Right lobe of liver (tissue), 4 donors: ENCODE measurements at regions not wholly inside any gene's neighbourhood (a gene's known extent, or its start where the extent isn't known, plus 50 kb on each side); places are given as distances from the start of the nearest gene placed in this dataset.

ENCODE experiments used
- POLR2A ChIP-seq: fragments of 450-650 bp; IDR thresholded peaks from one replicate; pipeline ENCODE4 v1.6.1; 2017; ENCODE audit warnings: antibody characterized with exemption, mild to moderate bottlenecking
- TF ChIP-seq, protein P1 (sequence below), 4 donors: fragments of 200-600 bp in 3 of 4; fragments of 450-650 bp in 1 of 4; IDR thresholded peaks; one replicate each; pipeline versions ENCODE4 v1.5.1 to v1.8.0; 2016 to 2022; ENCODE audit warnings: antibody characterized with exemption in 4 of 4, mild to moderate bottlenecking in 2 of 4
- donor health status: DM: no; HTN: no; CAD: no.
- donor health status: DM: no; HTN: no; CAD: no.
- donor health status: DM: no; HTN: yes; CAD: no.

GRCh38 chr10:121051696-121052279, 200.6 kb downstream of the WDR11 start:
- no peak for TF ChIP-seq POLR2A
- TF ChIP-seq, protein P1, sequence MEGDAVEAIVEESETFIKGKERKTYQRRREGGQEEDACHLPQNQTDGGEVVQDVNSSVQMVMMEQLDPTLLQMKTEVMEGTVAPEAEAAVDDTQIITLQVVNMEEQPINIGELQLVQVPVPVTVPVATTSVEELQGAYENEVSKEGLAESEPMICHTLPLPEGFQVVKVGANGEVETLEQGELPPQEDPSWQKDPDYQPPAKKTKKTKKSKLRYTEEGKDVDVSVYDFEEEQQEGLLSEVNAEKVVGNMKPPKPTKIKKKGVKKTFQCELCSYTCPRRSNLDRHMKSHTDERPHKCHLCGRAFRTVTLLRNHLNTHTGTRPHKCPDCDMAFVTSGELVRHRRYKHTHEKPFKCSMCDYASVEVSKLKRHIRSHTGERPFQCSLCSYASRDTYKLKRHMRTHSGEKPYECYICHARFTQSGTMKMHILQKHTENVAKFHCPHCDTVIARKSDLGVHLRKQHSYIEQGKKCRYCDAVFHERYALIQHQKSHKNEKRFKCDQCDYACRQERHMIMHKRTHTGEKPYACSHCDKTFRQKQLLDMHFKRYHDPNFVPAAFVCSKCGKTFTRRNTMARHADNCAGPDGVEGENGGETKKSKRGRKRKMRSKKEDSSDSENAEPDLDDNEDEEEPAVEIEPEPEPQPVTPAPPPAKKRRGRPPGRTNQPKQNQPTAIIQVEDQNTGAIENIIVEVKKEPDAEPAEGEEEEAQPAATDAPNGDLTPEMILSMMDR (IDR thresholded peaks at IDR 0.05) = no peak
